ENCODE measurements at regions not wholly inside any gene's neighbourhood (a gene's known extent, or its start where the extent isn't known, plus 50 kb on each side); places are given as distances from the start of the nearest gene placed in this dataset.

DNA sequence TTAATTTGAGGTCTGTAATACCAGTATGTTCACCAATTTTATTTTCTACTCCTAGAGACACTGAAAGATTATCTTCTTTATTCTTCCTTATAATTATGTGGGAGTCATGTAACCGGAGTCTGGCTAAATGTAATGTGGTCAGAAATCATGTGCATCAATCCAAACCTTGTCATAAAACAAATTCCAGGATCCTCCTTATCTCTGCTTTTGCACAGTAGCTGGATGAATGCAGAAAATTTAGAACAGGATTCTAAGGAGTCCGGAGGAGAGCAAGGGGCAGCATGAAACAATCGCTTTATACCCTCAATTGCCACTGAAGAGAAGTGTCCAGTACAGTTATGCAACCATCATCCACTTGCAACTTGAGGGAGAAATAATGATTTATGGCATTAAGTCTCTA, 2674.7 kb upstream of the PCDH20 start:
- Histone ChIP-seq H3K36me3 (ENCODE audit: insufficient read depth, low read length) (no peaks in the 10 kb centered on the region), H3K79me2 (ENCODE audit: insufficient read depth, low read length) (no peaks in the 10 kb centered on the region), H3K4me2 (ENCODE audit: insufficient read depth, low read length) (no peak overlapping the region), H4K20me1 (ENCODE audit: insufficient read depth, low read length) (no peaks in the 10 kb centered on the region), H3K4me3 (ENCODE audit: insufficient read depth, low read length) (no peak overlapping the region), H3K4me1 (ENCODE audit: insufficient read depth, low read length) (no peaks in the 10 kb centered on the region), H3K27ac (ENCODE audit: low read depth, low read length) (no peak overlapping the region), H3K9me3 (ENCODE audit: low read depth, low read length) (no peaks in the 10 kb centered on the region), H3K27me3 (ENCODE audit: insufficient read depth, low read length) (no peaks in the 10 kb centered on the region), H2AFZ (ENCODE audit: low read length) (no peak overlapping the region)
- TF ChIP-seq CTCF (IDR thresholded peaks at IDR 0.05; ENCODE audit: extremely low read depth, low read depth, low read length), result no peak
- no peak for DNase-seq (ENCODE audit: insufficient read length, low spot score, missing footprints)

GRCh38 chr13:64088491-64088890, 2672.8 kb upstream of the PCDH20 start:
- Histone ChIP-seq H3K4me3 (ENCODE audit: insufficient read depth, low read length) (no peak overlapping the region), H3K9me3 (ENCODE audit: low read depth, low read length) (no peaks in the 10 kb centered on the region), H3K27me3 (ENCODE audit: insufficient read depth, low read length) (no peaks in the 10 kb centered on the region), H2AFZ (ENCODE audit: low read length) (no peak overlapping the region), H3K36me3 (ENCODE audit: insufficient read depth, low read length) (no peaks in the 10 kb centered on the region), H3K4me2 (ENCODE audit: insufficient read depth, low read length) (no peak overlapping the region), H3K79me2 (ENCODE audit: insufficient read depth, low read length) (no peaks in the 10 kb centered on the region), H4K20me1 (ENCODE audit: insufficient read depth, low read length) (no peaks in the 10 kb centered on the region), H3K27ac (ENCODE audit: low read depth, low read length) (no peak overlapping the region), H3K4me1 (ENCODE audit: insufficient read depth, low read length) (no peaks in the 10 kb centered on the region)
- no peak for TF ChIP-seq CTCF (IDR thresholded peaks at IDR 0.05; ENCODE audit: extremely low read depth, low read depth, low read length)
- no peak for DNase-seq (ENCODE audit: insufficient read length, low spot score, missing footprints)

- no peak for DNase-seq (ENCODE audit: insufficient read length, low spot score, missing footprints)
- H3K27me3 ChIP-seq (ENCODE audit: insufficient read depth, low read length), result no peaks in the 10 kb centered on the region
Observed at GRCh38 chr13:64087624-64088023, 2672.0 kb upstream of the PCDH20 start.

DNA sequence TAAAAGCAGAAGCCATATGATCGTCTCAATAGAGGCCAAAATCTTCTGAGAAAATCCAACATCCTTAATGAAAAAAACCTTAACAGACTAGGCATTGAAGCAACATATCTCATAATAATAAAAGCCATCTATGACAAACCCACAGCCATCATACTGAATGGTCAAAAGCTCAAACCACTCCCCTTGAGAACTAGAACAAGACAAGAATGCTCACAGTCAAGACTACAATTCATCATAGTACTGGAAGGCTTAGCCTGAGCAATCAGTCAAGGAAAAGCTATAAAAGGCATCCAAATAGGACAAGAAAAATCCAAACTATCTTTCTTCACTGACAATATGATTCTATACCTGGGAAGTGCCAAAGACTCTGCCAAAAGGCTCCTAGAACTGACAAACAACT, 2668.2 kb upstream of the PCDH20 start:
- Histone ChIP-seq H3K27me3 (ENCODE audit: insufficient read depth, low read length) (no peaks in the 10 kb centered on the region), H2AFZ (ENCODE audit: low read length) (no peak overlapping the region), H3K27ac (ENCODE audit: low read depth, low read length) (no peak overlapping the region), H3K79me2 (ENCODE audit: insufficient read depth, low read length) (no peaks in the 10 kb centered on the region), H3K36me3 (ENCODE audit: insufficient read depth, low read length) (no peaks in the 10 kb centered on the region), H4K20me1 (ENCODE audit: insufficient read depth, low read length) (no peaks in the 10 kb centered on the region), H3K4me3 (ENCODE audit: insufficient read depth, low read length) (no peak overlapping the region), H3K9me3 (ENCODE audit: low read depth, low read length) (no peaks in the 10 kb centered on the region), H3K4me1 (ENCODE audit: insufficient read depth, low read length) (no peaks in the 10 kb centered on the region), H3K4me2 (ENCODE audit: insufficient read depth, low read length) (no peak overlapping the region)
- DNase-seq (ENCODE audit: insufficient read length, low spot score, missing footprints), result no peak
- TF ChIP-seq CTCF (IDR thresholded peaks at IDR 0.05; ENCODE audit: extremely low read depth, low read depth, low read length), result no peak

More at GRCh38 chr13:64087624-64088023, 2672.0 kb upstream of the PCDH20 start:
- H3K4me1 ChIP-seq (ENCODE audit: insufficient read depth, low read length), result no peaks in the 10 kb centered on the region
- no peak overlapping the region for H3K27ac ChIP-seq (ENCODE audit: low read depth, low read length)
- no peaks in the 10 kb centered on the region for H3K9me3 ChIP-seq (ENCODE audit: low read depth, low read length)
- TF ChIP-seq CTCF (IDR thresholded peaks at IDR 0.05; ENCODE audit: extremely low read depth, low read depth, low read length), result no peak
- no peaks in the 10 kb centered on the region for H4K20me1 ChIP-seq (ENCODE audit: insufficient read depth, low read length)
- no peak overlapping the region for H3K4me2 ChIP-seq (ENCODE audit: insufficient read depth, low read length)
- H3K36me3 ChIP-seq (ENCODE audit: insufficient read depth, low read length), result no peaks in the 10 kb centered on the region
- no peak overlapping the region for H3K4me3 ChIP-seq (ENCODE audit: insufficient read depth, low read length)
- no peaks in the 10 kb centered on the region for H3K79me2 ChIP-seq (ENCODE audit: insufficient read depth, low read length)
- H2AFZ ChIP-seq (ENCODE audit: low read length), result no peak overlapping the region

Data from osteoblast (primary cell).